ENCODE measurements at regions not wholly inside any gene's neighbourhood (a gene's known extent, or its start where the extent isn't known, plus 50 kb on each side); places are given as distances from the start of the nearest gene placed in this dataset.

DNA sequence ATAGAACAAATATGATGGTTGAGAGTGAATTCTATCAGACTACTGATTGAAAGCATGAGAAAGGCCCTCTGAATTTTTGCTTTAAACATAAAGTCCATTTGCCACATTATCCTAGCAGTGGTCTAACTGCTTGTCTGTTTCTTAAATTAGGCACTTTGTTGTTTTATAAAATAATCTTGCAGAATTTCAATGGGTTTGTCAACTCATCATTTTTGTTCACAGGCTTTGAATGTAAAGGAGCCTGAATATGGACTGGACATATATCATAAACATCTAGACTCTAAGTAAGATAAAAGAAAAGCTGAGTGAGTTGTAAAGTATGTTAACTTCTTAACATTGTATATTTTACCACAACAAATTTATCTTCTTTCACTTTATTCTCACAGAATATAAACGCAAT, 845.9 kb downstream of the SUCLG1 start:
- no peak for DNase-seq
- intact Hi-C loops (cut with DNase I) = no loop called here
- 83 to 92% (median 85%) methylated on average over 1 of the region's 1 CpG for WGBS, 4 donors

DNA sequence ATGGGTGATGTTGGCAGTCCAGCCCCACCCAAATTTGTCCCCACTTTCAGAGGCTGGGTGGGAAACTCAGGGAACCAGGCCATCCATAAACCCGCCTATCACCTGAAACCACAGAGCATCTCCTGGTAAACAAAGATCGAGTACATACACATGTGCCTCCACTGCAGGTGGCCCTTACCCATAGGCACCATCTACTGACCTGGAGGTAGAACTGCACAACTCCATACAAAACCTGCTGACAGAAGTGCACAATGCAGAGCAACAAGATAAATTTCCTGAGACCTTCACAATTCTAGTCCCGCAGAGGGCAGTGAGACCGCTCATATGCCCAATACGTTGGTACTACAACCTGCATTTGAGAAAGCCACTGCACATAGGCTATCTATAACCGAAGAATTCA, 856.3 kb downstream of the SUCLG1 start:
- Histone ChIP-seq H3K27me3 (no peaks in the 10 kb centered on the region), H3K4me1 (no peaks in the 10 kb centered on the region), H3K36me3 (no peaks in the 10 kb centered on the region), H3K27ac (no peak overlapping the region), H3K4me3 (no peak overlapping the region), H3K9me3 (peaks cover 0 to 18% (median 0%) of the 10 kb centered on the region in 12 donors)
- ATAC-seq (no peak), DNase-seq (no peak)
- TF ChIP-seq POLR2A (IDR thresholded peaks at IDR 0.05) = no peak
- TF ChIP-seq, protein P1, sequence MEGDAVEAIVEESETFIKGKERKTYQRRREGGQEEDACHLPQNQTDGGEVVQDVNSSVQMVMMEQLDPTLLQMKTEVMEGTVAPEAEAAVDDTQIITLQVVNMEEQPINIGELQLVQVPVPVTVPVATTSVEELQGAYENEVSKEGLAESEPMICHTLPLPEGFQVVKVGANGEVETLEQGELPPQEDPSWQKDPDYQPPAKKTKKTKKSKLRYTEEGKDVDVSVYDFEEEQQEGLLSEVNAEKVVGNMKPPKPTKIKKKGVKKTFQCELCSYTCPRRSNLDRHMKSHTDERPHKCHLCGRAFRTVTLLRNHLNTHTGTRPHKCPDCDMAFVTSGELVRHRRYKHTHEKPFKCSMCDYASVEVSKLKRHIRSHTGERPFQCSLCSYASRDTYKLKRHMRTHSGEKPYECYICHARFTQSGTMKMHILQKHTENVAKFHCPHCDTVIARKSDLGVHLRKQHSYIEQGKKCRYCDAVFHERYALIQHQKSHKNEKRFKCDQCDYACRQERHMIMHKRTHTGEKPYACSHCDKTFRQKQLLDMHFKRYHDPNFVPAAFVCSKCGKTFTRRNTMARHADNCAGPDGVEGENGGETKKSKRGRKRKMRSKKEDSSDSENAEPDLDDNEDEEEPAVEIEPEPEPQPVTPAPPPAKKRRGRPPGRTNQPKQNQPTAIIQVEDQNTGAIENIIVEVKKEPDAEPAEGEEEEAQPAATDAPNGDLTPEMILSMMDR (IDR thresholded peaks at IDR 0.05) = no peak
- intact Hi-C loops (cut with DNase I) = no loop called here
- WGBS, 4 donors = 91 to 94% (median 91%) methylated on average over 6 of the region's 6 CpGs

More for the DNA sequence above, 845.9 kb downstream of the SUCLG1 start:
- Histone ChIP-seq H3K27ac (no peak overlapping the region), H3K36me3 (no peaks in the 10 kb centered on the region), H3K4me3 (no peak overlapping the region), H3K9me3 (peaks cover 0 to 21% (median 0%) of the 10 kb centered on the region in 12 donors), H3K27me3 (no peaks in the 10 kb centered on the region), H3K4me1 (no peaks in the 10 kb centered on the region)
- no peak for TF ChIP-seq POLR2A (IDR thresholded peaks at IDR 0.05)
- TF ChIP-seq, protein P1 (IDR thresholded peaks at IDR 0.05) = no peak
- no peak for ATAC-seq

DNA sequence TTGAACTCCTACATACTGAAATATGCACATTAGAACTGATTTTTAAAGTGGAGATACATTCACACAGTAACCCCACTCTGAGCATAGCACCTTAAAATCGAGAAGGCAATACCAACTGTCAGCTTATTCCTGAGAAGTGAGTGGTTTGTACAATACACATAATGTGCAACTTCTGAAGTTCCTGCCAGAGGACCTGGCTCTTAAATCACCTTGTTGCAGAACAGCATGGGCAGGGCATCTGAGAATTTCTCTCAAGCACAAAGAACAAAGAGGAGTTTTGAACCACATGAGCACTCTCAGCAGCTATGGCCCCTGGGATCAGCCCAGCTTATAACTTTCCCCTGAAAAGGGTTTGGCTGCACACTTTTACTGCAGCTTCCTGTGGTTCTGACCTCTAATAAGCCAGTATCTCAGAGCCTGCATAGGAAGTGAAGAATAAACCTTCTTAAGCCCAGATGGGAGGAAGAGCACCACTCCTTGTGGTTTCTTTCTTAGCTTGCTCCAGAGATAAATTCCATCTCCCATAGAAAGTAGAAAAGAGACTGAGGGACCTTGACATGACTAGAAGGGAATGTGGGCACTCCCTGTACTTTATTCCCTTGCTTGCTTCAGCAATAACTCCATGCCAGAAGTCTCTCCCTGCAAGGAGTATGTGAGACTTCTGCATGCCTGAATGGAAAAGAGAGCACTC, 862.3 kb downstream of the SUCLG1 start:
- WGBS, 4 donors = 62 to 89% (median 79%) methylated on average over 1 of the region's 1 CpG
- no peaks in the 10 kb centered on the region for H3K36me3 ChIP-seq
- intact Hi-C loops (cut with DNase I) = no loop called here
- TF ChIP-seq, protein P1 (IDR thresholded peaks at IDR 0.05) = no peak
- no peak for TF ChIP-seq POLR2A (IDR thresholded peaks at IDR 0.05)
- no peaks in the 10 kb centered on the region for H3K4me1 ChIP-seq
- H3K9me3 ChIP-seq = peaks cover 0 to 10% (median 0%) of the 10 kb centered on the region in 12 donors
- no peaks in the 10 kb centered on the region for H3K27me3 ChIP-seq
- DNase-seq (no peak), ATAC-seq (no peak)
- no peak overlapping the region for H3K27ac ChIP-seq
- no peak overlapping the region for H3K4me3 ChIP-seq

DNA sequence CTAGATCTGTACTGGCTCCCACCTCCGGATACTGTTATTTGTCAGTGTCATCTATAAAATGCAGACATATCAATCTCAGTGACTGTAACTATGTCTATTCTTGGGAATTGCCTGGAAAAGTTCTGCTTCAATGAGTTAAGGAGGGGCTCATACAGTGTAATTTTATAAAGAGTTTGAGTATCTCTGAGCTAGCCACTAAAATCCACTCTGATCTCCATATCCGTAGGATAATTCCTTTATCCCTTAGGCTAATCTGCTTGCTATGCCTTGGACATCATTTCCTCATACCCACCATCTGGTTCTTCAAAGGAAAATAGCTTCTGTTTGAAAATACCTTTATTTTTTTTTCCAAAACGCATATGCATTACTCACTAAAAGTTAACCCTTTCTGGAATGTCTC, 863.2 kb downstream of the SUCLG1 start:
- Histone ChIP-seq H3K4me3 (no peak overlapping the region), H3K4me1 (no peaks in the 10 kb centered on the region), H3K27me3 (no peaks in the 10 kb centered on the region), H3K36me3 (no peaks in the 10 kb centered on the region), H3K27ac (no peak overlapping the region), H3K9me3 (peaks cover 0 to 10% (median 0%) of the 10 kb centered on the region in 12 donors)
- intact Hi-C loops (cut with DNase I) = no loop called here
- DNase-seq (no peak), ATAC-seq (no peak)
- WGBS, 4 donors = 49 to 61% (median 56%) methylated on average over 3 of the region's 3 CpGs
- TF ChIP-seq, protein P1 (IDR thresholded peaks at IDR 0.05) = no peak
- TF ChIP-seq POLR2A (IDR thresholded peaks at IDR 0.05) = no peak

Data from heart left ventricle (tissue), 16 donors.